Upper lobe of left lung (tissue), 6 donors: ENCODE measurements at regions not wholly inside any gene's neighbourhood (a gene's known extent, or its start where the extent isn't known, plus 50 kb on each side); places are given as distances from the start of the nearest gene placed in this dataset.

ENCODE experiments used
- ATAC-seq, 2 donors: fragments of 200-7000 bp; cut with Tn5 transposase; one replicate each; pipeline ENCODE4 v1.9.1; 2022; ENCODE audit warnings: mild to moderate bottlenecking in 2 of 2, moderate library complexity in 2 of 2; ENCODE audit not compliant: low FRiP score in 2 of 2
- DNase-seq, 2 donors: peaks; one replicate each; pipeline ENCODE4 v3.0.0-alpha.2; 2019 to 2020
- H3K27ac ChIP-seq, 4 donors: fragments of 200-600 bp; sonication (generic); one replicate each; pipeline ENCODE4 v1.5.1; 2016 to 2019
- H3K27me3 ChIP-seq, 4 donors: fragments of 200-600 bp; sonication (generic); one replicate each; pipeline ENCODE4 v1.5.1; 2017 to 2019
- H3K36me3 ChIP-seq, 4 donors: fragments of 200-600 bp; sonication (generic); one replicate each; pipeline ENCODE4 v1.5.1; 2016 to 2019
- H3K4me1 ChIP-seq, 4 donors: fragments of 200-600 bp; sonication (generic); one replicate each; pipeline ENCODE4 v1.5.1; 2018 to 2019
- H3K4me3 ChIP-seq, 4 donors: fragments of 200-600 bp; sonication (generic); one replicate each; pipeline ENCODE4 v1.5.1; 2017 to 2019; ENCODE audit warnings: mild to moderate bottlenecking in 2 of 4, moderate library complexity in 1 of 4
- H3K9me3 ChIP-seq, 4 donors: fragments of 200-600 bp; sonication (generic); one replicate each; pipeline ENCODE4 v1.5.1; 2018 to 2019
- EP300 ChIP-seq, 4 donors: sonication (generic); formaldehyde crosslinking; IDR thresholded peaks; one replicate each; pipeline ENCODE4 v1.5.1; 2017; ENCODE audit warnings: antibody characterized with exemption in 4 of 4, control low read depth in 2 of 4
- POLR2A ChIP-seq, 4 donors: fragments of 450-650 bp; IDR thresholded peaks; one replicate each; pipeline ENCODE4 v1.5.1; 2016 to 2017; ENCODE audit warnings: antibody characterized with exemption in 4 of 4, mild to moderate bottlenecking in 2 of 4
- POLR2AphosphoS5 ChIP-seq, 2 donors: sonication (generic); formaldehyde crosslinking; IDR thresholded peaks; one replicate each; pipeline ENCODE4 v1.5.1; 2017; ENCODE audit warnings: antibody characterized with exemption in 2 of 2
- WGBS, 2 donors: methylation state at CpG; one replicate each; pipeline ENCODE4 v1.1.5; 2017 to 2018; 5-methylcytosine and 5-hydroxymethylcytosine counted together
- TF ChIP-seq, protein P1 (sequence below), 6 experiments: fragments of 450-650 bp in 4 of 6; fragments of 200-600 bp in 2 of 6; sonication (generic) in 2 of 6; IDR thresholded peaks; one replicate each; pipeline ENCODE4 v1.5.1; 2016 to 2019; ENCODE audit warnings: antibody characterized with exemption in 6 of 6
- donor health status: DM: no; HTN: no; CAD: no; lungs with moderate emphysema.
- donor health status: DM: no; HTN: yes; CAD: no; lungs with severe emphysema.

DNA sequence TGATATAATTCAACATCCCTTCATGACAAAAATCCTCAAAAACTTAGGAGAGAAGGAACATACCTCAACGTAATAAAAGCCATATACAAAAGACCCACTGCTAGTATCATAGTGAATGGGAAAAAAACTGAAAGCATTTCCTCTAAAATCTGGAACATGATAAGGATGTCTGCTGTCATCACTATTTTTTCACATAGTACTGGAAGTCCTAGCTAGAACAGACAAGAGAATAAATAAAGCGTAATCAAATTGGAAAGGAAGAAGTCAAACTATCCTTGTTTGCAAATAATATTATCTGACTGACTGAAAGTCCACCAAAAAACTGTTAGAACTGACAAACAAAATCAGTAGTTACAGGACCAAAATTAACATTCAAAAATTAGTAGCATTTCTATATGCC is 985.4 kb upstream of the AGA start:
- Histone ChIP-seq H3K27ac (no peak overlapping the region), H3K36me3 (no peaks in the 10 kb centered on the region), H3K9me3 (no peaks in the 10 kb centered on the region), H3K27me3 (no peaks in the 10 kb centered on the region), H3K4me3 (no peak overlapping the region), H3K4me1 (no peaks in the 10 kb centered on the region)
- DNase-seq, result no peak
- WGBS, 2 donors, result 78 to 85% methylated on average over 2 of the region's 2 CpGs
- no peak for ATAC-seq
- TF ChIP-seq POLR2AphosphoS5 (IDR thresholded peaks at IDR 0.05) (no peak), EP300 (IDR thresholded peaks at IDR 0.05) (no peak), POLR2A (IDR thresholded peaks at IDR 0.05) (no peak)
- TF ChIP-seq, protein P1, sequence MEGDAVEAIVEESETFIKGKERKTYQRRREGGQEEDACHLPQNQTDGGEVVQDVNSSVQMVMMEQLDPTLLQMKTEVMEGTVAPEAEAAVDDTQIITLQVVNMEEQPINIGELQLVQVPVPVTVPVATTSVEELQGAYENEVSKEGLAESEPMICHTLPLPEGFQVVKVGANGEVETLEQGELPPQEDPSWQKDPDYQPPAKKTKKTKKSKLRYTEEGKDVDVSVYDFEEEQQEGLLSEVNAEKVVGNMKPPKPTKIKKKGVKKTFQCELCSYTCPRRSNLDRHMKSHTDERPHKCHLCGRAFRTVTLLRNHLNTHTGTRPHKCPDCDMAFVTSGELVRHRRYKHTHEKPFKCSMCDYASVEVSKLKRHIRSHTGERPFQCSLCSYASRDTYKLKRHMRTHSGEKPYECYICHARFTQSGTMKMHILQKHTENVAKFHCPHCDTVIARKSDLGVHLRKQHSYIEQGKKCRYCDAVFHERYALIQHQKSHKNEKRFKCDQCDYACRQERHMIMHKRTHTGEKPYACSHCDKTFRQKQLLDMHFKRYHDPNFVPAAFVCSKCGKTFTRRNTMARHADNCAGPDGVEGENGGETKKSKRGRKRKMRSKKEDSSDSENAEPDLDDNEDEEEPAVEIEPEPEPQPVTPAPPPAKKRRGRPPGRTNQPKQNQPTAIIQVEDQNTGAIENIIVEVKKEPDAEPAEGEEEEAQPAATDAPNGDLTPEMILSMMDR (IDR thresholded peaks at IDR 0.05), result no peak

- TF ChIP-seq EP300 (IDR thresholded peaks at IDR 0.05), result no peak
- no peak for TF ChIP-seq POLR2A (IDR thresholded peaks at IDR 0.05)
These were observed 1006.3 kb upstream of the AGA start for GRCh38 chr4:178448372-178449035.

DNA sequence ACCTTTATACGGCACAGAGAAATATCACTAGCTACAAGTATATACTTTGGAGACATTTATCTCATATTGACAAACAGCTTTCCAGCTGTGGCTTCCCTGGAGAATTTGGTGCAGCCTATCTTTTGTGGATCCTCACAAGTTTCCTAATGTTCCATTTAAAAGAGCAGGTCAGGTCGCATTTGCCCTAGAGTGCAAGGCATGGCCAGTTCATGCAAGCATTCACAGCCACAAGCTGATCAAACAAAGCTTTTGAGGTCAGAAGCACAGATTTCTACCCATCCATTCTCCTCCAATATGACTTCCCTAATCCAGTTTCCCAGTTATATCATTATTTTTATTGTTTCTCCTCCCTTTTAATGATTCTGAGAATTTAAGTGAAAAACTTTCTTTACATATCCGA is 1008.4 kb upstream of the AGA start:
- 82 to 88% methylated on average over 3 of the region's 3 CpGs for WGBS, 2 donors
- Histone ChIP-seq H3K9me3 (no peaks in the 10 kb centered on the region), H3K27ac (no peak overlapping the region), H3K4me3 (no peak overlapping the region), H3K27me3 (no peaks in the 10 kb centered on the region), H3K36me3 (no peaks in the 10 kb centered on the region), H3K4me1 (no peaks in the 10 kb centered on the region)
- TF ChIP-seq POLR2A (IDR thresholded peaks at IDR 0.05) (no peak), EP300 (IDR thresholded peaks at IDR 0.05) (no peak), POLR2AphosphoS5 (IDR thresholded peaks at IDR 0.05) (no peak)
- TF ChIP-seq, protein P1 (IDR thresholded peaks at IDR 0.05), result no peak
- DNase-seq (no peak), ATAC-seq (no peak)

More at GRCh38 chr4:178448372-178449035, 1006.3 kb upstream of the AGA start:
- H3K27ac ChIP-seq, result no peak overlapping the region
- no peak for ATAC-seq
- H3K9me3 ChIP-seq, result no peaks in the 10 kb centered on the region
- DNase-seq, result no peak
- WGBS, 2 donors, result 78 to 92% methylated on average over 2 of the region's 2 CpGs
- H3K36me3 ChIP-seq, result no peaks in the 10 kb centered on the region
- H3K4me1 ChIP-seq, result no peaks in the 10 kb centered on the region
- H3K27me3 ChIP-seq, result no peaks in the 10 kb centered on the region
- H3K4me3 ChIP-seq, result no peak overlapping the region

DNA sequence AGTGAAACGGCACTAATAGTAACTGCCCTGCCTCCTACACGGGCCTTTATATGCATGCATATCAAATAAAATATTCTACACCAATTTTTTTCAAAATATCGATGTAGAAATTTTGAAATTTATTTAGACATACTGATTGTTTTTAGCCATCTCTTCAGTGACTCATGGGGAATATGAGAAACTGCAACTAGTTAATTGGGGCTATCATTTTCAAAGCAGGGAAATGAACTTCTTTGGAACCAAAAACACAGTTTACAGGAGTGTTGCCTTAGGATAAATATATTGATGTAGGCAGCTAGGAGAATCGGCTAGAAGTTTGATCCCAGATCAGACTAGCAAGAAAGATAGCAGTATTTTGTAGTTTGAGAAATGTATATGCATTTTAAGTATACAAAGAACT is 1010.8 kb upstream of the AGA start:
- WGBS, 2 donors, result 80 to 92% methylated on average over 4 of the region's 4 CpGs
- H3K27me3 ChIP-seq, result no peaks in the 10 kb centered on the region
- no peaks in the 10 kb centered on the region for H3K9me3 ChIP-seq
- DNase-seq, result no peak
- no peaks in the 10 kb centered on the region for H3K36me3 ChIP-seq
- no peaks in the 10 kb centered on the region for H3K4me1 ChIP-seq
- ATAC-seq, result no peak
- no peak for TF ChIP-seq EP300 (IDR thresholded peaks at IDR 0.05)
- no peak for TF ChIP-seq POLR2A (IDR thresholded peaks at IDR 0.05)
- TF ChIP-seq, protein P1 (IDR thresholded peaks at IDR 0.05), result no peak
- no peak for TF ChIP-seq POLR2AphosphoS5 (IDR thresholded peaks at IDR 0.05)
- no peak overlapping the region for H3K4me3 ChIP-seq
- H3K27ac ChIP-seq, result no peak overlapping the region

- Histone ChIP-seq H3K4me1 (no peaks in the 10 kb centered on the region), H3K27me3 (no peaks in the 10 kb centered on the region), H3K9me3 (no peaks in the 10 kb centered on the region), H3K27ac (no peak overlapping the region), H3K36me3 (no peaks in the 10 kb centered on the region), H3K4me3 (no peak overlapping the region)
- ATAC-seq, result no peak
- TF ChIP-seq EP300 (IDR thresholded peaks at IDR 0.05) (no peak), POLR2A (IDR thresholded peaks at IDR 0.05) (no peak), POLR2AphosphoS5 (IDR thresholded peaks at IDR 0.05) (no peak)
- TF ChIP-seq, protein P1 (IDR thresholded peaks at IDR 0.05), result no peak
- no peak for DNase-seq
These were observed 1015.0 kb upstream of the AGA start for GRCh38 chr4:178457286-178457685.
